ENCODE measurements at regions not wholly inside any gene's neighbourhood (a gene's known extent, or its start where the extent isn't known, plus 50 kb on each side); places are given as distances from the start of the nearest gene placed in this dataset.

DNA sequence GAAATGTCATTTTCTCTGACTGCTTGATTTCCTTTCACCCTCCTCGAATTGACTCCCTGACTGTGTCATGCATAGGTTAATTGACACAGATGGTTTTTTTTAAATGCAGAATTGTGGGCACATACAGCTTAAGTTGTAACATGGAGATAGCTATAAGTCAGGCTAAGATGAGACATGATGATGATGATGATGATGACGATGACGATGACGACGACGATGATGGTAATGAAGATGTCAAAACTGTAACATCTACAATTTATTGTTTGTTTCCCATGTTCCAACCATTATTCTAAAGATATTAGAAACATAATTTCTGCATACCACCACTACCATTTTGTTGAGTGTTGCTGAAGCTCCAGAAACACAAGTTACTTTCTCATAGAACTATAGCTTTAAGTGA, 1232.8 kb downstream of the XPNPEP1 start:
- DNase-seq (ENCODE audit: extremely low spot score), result no peak
- ChIA-PET POLR2A (no interaction called here), CTCF (interaction anchor here (1.7 kb wide), 1 partner anchor 12 kb away, joined by 4 read pairs; no protein-coding TSS in a partner anchor)
- TF ChIP-seq, protein P1, sequence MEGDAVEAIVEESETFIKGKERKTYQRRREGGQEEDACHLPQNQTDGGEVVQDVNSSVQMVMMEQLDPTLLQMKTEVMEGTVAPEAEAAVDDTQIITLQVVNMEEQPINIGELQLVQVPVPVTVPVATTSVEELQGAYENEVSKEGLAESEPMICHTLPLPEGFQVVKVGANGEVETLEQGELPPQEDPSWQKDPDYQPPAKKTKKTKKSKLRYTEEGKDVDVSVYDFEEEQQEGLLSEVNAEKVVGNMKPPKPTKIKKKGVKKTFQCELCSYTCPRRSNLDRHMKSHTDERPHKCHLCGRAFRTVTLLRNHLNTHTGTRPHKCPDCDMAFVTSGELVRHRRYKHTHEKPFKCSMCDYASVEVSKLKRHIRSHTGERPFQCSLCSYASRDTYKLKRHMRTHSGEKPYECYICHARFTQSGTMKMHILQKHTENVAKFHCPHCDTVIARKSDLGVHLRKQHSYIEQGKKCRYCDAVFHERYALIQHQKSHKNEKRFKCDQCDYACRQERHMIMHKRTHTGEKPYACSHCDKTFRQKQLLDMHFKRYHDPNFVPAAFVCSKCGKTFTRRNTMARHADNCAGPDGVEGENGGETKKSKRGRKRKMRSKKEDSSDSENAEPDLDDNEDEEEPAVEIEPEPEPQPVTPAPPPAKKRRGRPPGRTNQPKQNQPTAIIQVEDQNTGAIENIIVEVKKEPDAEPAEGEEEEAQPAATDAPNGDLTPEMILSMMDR (IDR thresholded peaks at IDR 0.05; ENCODE audit: control extremely low read depth, extremely low read depth, low read depth, missing control alignments), result no peak

DNA sequence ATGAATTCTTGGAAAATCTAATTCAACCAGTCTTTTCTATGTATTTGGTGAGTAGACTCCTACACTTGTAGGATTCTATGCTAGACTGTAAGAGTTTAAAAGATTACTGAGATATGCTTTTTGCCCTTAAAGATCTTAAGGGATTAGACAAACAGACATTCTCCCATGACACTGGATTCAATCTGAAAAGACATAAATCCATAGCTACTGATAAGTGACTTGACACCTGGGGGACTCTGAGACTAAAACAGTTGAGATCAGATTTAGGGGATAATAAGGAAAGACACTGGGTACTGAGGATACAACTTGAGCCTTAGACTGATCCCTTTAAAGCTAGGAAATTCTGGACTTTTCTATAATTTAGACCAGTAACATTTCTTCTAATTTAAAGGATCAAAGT, 1233.4 kb downstream of the XPNPEP1 start:
- no peak for DNase-seq (ENCODE audit: extremely low spot score)
- TF ChIP-seq, protein P1 (IDR thresholded peaks at IDR 0.05; ENCODE audit: control extremely low read depth, extremely low read depth, low read depth, missing control alignments), result no peak
- POLR2A ChIA-PET, result no interaction called here
- CTCF ChIA-PET, result interaction anchor here (1.7 kb wide), 1 partner anchor 11 kb away, joined by 4 read pairs; no protein-coding TSS in a partner anchor

DNA sequence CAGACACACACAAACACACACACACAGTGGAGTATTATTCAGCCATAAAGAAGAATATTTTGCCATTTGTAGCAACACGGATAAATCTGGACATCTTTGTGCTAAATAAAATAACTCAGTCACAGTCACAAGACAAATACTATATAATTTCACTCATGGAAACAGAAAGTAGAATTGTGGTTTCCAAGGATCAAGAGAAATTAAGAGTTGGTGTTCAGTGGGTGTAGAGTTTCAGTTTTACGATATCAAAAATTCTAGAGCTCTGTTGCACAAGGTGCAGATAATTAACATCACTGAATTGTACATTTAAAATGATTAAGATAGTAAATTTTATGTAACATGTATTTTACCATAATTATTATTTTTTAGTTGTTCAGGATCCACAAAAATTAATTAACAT, 1235.0 kb downstream of the XPNPEP1 start:
- POLR2A ChIA-PET, result no interaction called here
- TF ChIP-seq, protein P1 (IDR thresholded peaks at IDR 0.05; ENCODE audit: control extremely low read depth, extremely low read depth, low read depth, missing control alignments), result no peak
- CTCF ChIA-PET, result no interaction called here
- no peak for DNase-seq (ENCODE audit: extremely low spot score)

DNA sequence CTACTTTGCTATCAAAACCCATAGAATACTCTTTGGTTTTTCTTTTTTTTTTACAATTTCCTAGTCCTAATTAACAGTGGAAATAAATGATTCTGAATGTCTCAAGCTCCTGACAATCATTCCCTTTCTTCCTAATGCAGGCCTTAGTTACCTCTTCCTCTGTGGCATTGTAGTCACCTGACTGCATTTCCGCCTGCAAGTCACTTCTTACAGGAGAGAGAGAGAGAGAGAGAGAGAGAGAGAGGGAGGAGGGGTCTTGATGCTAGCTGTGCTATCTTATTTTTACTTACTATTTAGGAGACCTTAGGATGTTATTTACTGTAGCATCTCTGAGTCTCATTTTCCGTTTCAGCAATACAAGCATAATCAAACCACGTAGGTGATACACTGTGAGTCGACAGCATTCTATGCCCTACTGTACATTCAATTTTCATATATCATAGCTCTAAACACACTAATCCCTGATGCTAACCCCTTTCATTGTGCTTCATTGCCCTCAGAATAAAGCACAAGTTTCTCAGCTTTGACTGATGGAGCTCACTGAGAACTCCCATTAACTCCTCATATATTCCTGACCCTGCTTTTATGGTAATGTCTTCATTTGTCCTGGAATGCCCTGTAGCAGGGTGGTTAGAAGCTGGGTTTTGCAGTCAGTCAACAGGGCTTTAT, 1237.3 kb downstream of the XPNPEP1 start:
- CTCF ChIA-PET, result interaction anchor here (1.1 to 2.6 kb wide), 2 partner anchors 14 to 15 kb away, joined by 3 to 6 read pairs; no protein-coding TSS in a partner anchor

DNA sequence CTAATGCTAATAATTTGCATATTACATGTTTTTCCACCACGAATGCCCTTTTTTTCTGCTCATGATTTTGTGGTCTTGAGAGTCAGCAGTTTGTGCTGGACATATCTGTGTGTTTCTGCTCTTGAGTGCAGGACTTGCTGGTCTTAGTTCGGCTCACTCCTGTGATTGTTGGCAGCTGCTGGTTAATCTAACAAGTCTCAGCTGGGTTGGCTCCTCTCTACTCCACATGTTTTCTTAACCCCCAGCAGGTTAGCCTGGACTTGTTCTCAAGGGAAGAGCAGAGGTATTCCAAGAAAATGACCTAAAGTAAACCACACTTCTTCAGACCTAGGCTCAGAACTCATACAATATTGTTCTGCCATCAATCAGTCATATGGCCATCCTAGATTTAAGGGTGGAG, 1238.9 kb downstream of the XPNPEP1 start:
- ChIA-PET CTCF (no interaction called here), POLR2A (no interaction called here)
- DNase-seq (ENCODE audit: extremely low spot score), result no peak
- TF ChIP-seq, protein P1 (IDR thresholded peaks at IDR 0.05; ENCODE audit: control extremely low read depth, extremely low read depth, low read depth, missing control alignments), result no peak

More for the DNA sequence above, 1237.3 kb downstream of the XPNPEP1 start:
- POLR2A ChIA-PET, result no interaction called here
- DNase-seq (ENCODE audit: extremely low spot score), result no peak
- TF ChIP-seq, protein P1 (IDR thresholded peaks at IDR 0.05; ENCODE audit: control extremely low read depth, extremely low read depth, low read depth, missing control alignments), result no peak

DNA sequence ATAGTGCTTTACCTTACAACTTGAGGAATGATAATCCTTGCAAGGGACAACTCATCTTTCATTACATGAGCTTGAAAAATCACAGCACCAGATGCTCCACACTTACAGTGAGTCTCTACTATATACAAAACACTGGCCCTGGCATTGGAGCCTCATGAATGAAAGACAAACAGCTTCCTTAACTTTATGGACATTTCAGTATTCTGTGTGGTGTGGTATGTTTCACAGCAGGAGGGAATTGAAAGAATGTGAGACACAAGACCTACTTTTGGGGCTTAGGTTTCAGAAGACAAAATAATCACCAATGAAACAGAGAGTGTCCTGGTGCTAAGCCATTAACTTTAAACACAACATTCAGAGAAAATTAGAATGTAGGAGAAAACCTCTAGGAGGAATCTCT, 1249.6 kb downstream of the XPNPEP1 start:
- TF ChIP-seq, protein P1 (IDR thresholded peaks at IDR 0.05; ENCODE audit: control extremely low read depth, extremely low read depth, low read depth, missing control alignments), result no peak
- DNase-seq (ENCODE audit: extremely low spot score), result no peak
- CTCF ChIA-PET, result no interaction called here
- POLR2A ChIA-PET, result no interaction called here

All from GM10248 (cell line).